ENCODE measurements at regions not wholly inside any gene's neighbourhood (a gene's known extent, or its start where the extent isn't known, plus 50 kb on each side); places are given as distances from the start of the nearest gene placed in this dataset.
A peak's percentile ranks its signal among the peaks of the same experiment; 100 is the strongest.
"Not testable (repeated sequence)": the region's sequence is repeated elsewhere in the genome, so short reads cannot be mapped to it uniquely, and the experiment has no call there.

- DNase-seq (ENCODE audit: extremely low read depth, low read depth): no peak
Measured at GRCh38 chr1:64358692-64359091, 111.2 kb upstream of the CACHD1 start.

GRCh38 chr1:64361974-64362373 is 108.0 kb upstream of the CACHD1 start:
- DNase-seq (ENCODE audit: extremely low read depth, low read depth): no peak

GRCh38 chr1:64363111-64363510 is 106.8 kb upstream of the CACHD1 start:
- DNase-seq (ENCODE audit: extremely low read depth, low read depth): no peak

- no peak for DNase-seq (ENCODE audit: extremely low read depth, low read depth)
Measured at GRCh38 chr1:64363616-64364015, 106.3 kb upstream of the CACHD1 start.

- no peak for DNase-seq (ENCODE audit: extremely low read depth, low read depth)
Measured at GRCh38 chr1:64366821-64367220, 103.1 kb upstream of the CACHD1 start.

GRCh38 chr1:64368344-64368743 is 101.6 kb upstream of the CACHD1 start:
- no peak for DNase-seq (ENCODE audit: extremely low read depth, low read depth)

GRCh38 chr1:64378826-64379225 is 91.1 kb upstream of the CACHD1 start:
- DNase-seq (ENCODE audit: extremely low read depth, low read depth): peak; percentile 8

- no peak for DNase-seq (ENCODE audit: extremely low read depth, low read depth)
Measured at GRCh38 chr1:64387389-64388285, 82.3 kb upstream of the CACHD1 start.

- DNase-seq (ENCODE audit: extremely low read depth, low read depth): no peak
Measured at GRCh38 chr1:64388336-64388735, 81.6 kb upstream of the CACHD1 start.

- no peak for DNase-seq (ENCODE audit: extremely low read depth, low read depth)
Measured at GRCh38 chr1:64392109-64392508, 77.8 kb upstream of the CACHD1 start.

- no peak for DNase-seq (ENCODE audit: extremely low read depth, low read depth)
Measured at GRCh38 chr1:64393790-64394189, 76.1 kb upstream of the CACHD1 start.

- peak; percentile 6 for DNase-seq (ENCODE audit: extremely low read depth, low read depth)
Measured at GRCh38 chr1:64396817-64397216, 73.1 kb upstream of the CACHD1 start.

GRCh38 chr1:64397541-64397940 is 72.4 kb upstream of the CACHD1 start:
- no peak for DNase-seq (ENCODE audit: extremely low read depth, low read depth)

GRCh38 chr1:64398936-64399335 is 71.0 kb upstream of the CACHD1 start:
- no peak for DNase-seq (ENCODE audit: extremely low read depth, low read depth)

- DNase-seq (ENCODE audit: extremely low read depth, low read depth): no peak
Measured at GRCh38 chr1:64401285-64401684, 68.6 kb upstream of the CACHD1 start.

GRCh38 chr1:64403331-64403730 is 66.6 kb upstream of the CACHD1 start:
- DNase-seq (ENCODE audit: extremely low read depth, low read depth): no peak

GRCh38 chr1:64404202-64404601 is 65.7 kb upstream of the CACHD1 start:
- no peak for DNase-seq (ENCODE audit: extremely low read depth, low read depth)

GRCh38 chr1:64405833-64406232 is 64.1 kb upstream of the CACHD1 start:
- DNase-seq (ENCODE audit: extremely low read depth, low read depth): no peak

GRCh38 chr1:64410217-64410616 is 59.7 kb upstream of the CACHD1 start:
- no peak for DNase-seq (ENCODE audit: extremely low read depth, low read depth)

- not testable (repeated sequence) for DNase-seq (ENCODE audit: extremely low read depth, low read depth)
Measured at GRCh38 chr1:64414855-64415546, 54.9 kb upstream of the CACHD1 start.

GRCh38 chr1:64417803-64418202 is 52.1 kb upstream of the CACHD1 start:
- DNase-seq (ENCODE audit: extremely low read depth, low read depth): no peak

Data from NCI-H460 (cell line).